Activated B cell treated with CpG ODN at 0.5 μM for 24 hours (primary cell): ENCODE measurements at regions not wholly inside any gene's neighbourhood (a gene's known extent, or its start where the extent isn't known, plus 50 kb on each side); places are given as distances from the start of the nearest gene placed in this dataset.

Experiments
- ATAC-seq: fragments of 200-7000 bp; cut with Tn5 transposase; one replicate; pipeline ENCODE4 v1.10.0; 2021; ENCODE audit warnings: low read depth, mild to moderate bottlenecking, moderate library complexity
- CTCF ChIA-PET: fragments of 350-600 bp; sonication (Branson Sonifier 250); formaldehyde crosslinking; loops from one replicate; lab custom pipeline; 2021; ENCODE audit warnings: antibody characterized with exemption; lab: Charles Lee
- POLR2A ChIA-PET: fragments of 350-600 bp; sonication (Branson Sonifier 250); formaldehyde crosslinking; loops from one replicate; lab custom pipeline; 2021; ENCODE audit warnings: antibody characterized with exemption; lab: Charles Lee
- DNase-seq: peaks from one replicate; pipeline ENCODE4 v3.0.0; 2022
- H3K27ac Mint-ChIP-seq: one replicate; pipeline ENCODE4 v1.8.0; 2020; ENCODE audit warnings: mixed read lengths
- H3K27me3 Mint-ChIP-seq: one replicate; pipeline ENCODE4 v1.8.0; 2021; ENCODE audit warnings: mixed read lengths
- H3K36me3 Mint-ChIP-seq: one replicate; pipeline ENCODE4 v1.8.0; 2021; ENCODE audit warnings: low read depth, mixed read lengths
- H3K4me1 Mint-ChIP-seq: one replicate; pipeline ENCODE4 v1.8.0; 2021; ENCODE audit warnings: mixed read lengths
- H3K4me3 Mint-ChIP-seq: one replicate; pipeline ENCODE4 v1.8.0; 2020; ENCODE audit warnings: mild to moderate bottlenecking, mixed read lengths
- H3K9me3 Mint-ChIP-seq: one replicate; pipeline ENCODE4 v1.8.0; 2020; ENCODE audit warnings: mixed read lengths
- CTCF ChIP-seq: fragments of 200-600 bp; IDR thresholded peaks from one replicate; pipeline ENCODE4 v1.8.0; 2022; ENCODE audit warnings: antibody characterized with exemption, mild to moderate bottlenecking
- intact Hi-C: fragments of 100-400 bp; cut with micrococcal nuclease; formaldehyde crosslinking; loops from one replicate; pipeline ENCODE4 v1.15.1; 2024

- CTCF ChIA-PET, result no interaction called here
- no peaks in the 10 kb centered on the region for H3K4me1 Mint-ChIP-seq
- no peak for DNase-seq
- H3K27ac Mint-ChIP-seq, result no peak overlapping the region
- POLR2A ChIA-PET, result no interaction called here
- no peak for TF ChIP-seq CTCF
- no peaks in the 10 kb centered on the region for H3K9me3 Mint-ChIP-seq
- no peak for ATAC-seq
- H3K4me3 Mint-ChIP-seq, result no peak overlapping the region
- H3K27me3 Mint-ChIP-seq, result peaks cover 14% of the 10 kb centered on the region
- H3K36me3 Mint-ChIP-seq, result no peaks in the 10 kb centered on the region
- intact Hi-C loops, result no loop called here
Observed at GRCh38 chr1:227470688-227471087, 92.7 kb upstream of the ZNF678 start.

GRCh38 chr1:227469708-227470107 is 93.6 kb upstream of the ZNF678 start:
- TF ChIP-seq CTCF, result no peak
- Mint-ChIP-seq H3K4me1 (no peaks in the 10 kb centered on the region), H3K4me3 (no peak overlapping the region), H3K9me3 (no peaks in the 10 kb centered on the region), H3K36me3 (no peaks in the 10 kb centered on the region), H3K27ac (no peak overlapping the region), H3K27me3 (peaks cover 6% of the 10 kb centered on the region)
- DNase-seq (no peak), ATAC-seq (no peak)
- ChIA-PET POLR2A (no interaction called here), CTCF (no interaction called here)
- intact Hi-C loops, result no loop called here

GRCh38 chr1:227466039-227466645 is 97.2 kb upstream of the ZNF678 start:
- CTCF ChIA-PET, result no interaction called here
- H3K4me3 Mint-ChIP-seq, result no peak overlapping the region
- ATAC-seq (no peak), DNase-seq (no peak)
- no peaks in the 10 kb centered on the region for H3K9me3 Mint-ChIP-seq
- peaks cover 4% of the 10 kb centered on the region for H3K27me3 Mint-ChIP-seq
- no peaks in the 10 kb centered on the region for H3K4me1 Mint-ChIP-seq
- POLR2A ChIA-PET, result interaction anchor here (0.6 kb wide), 1 partner anchor 699 kb away, joined by 3 read pairs; the partner anchor contains the start of gene IBA57
- TF ChIP-seq CTCF, result no peak
- H3K27ac Mint-ChIP-seq, result no peak overlapping the region
- no peaks in the 10 kb centered on the region for H3K36me3 Mint-ChIP-seq
- intact Hi-C loops, result no loop called here

- intact Hi-C loops, result no loop called here
- Mint-ChIP-seq H3K4me3 (no peak overlapping the region), H3K27me3 (peaks cover under 1% of the 10 kb centered on the region), H3K9me3 (no peaks in the 10 kb centered on the region), H3K36me3 (no peaks in the 10 kb centered on the region), H3K4me1 (no peaks in the 10 kb centered on the region), H3K27ac (no peak overlapping the region)
- no peak for TF ChIP-seq CTCF
- ChIA-PET POLR2A (no interaction called here), CTCF (no interaction called here)
- DNase-seq (no peak), ATAC-seq (no peak)
Observed at GRCh38 chr1:227465256-227465655, 98.1 kb upstream of the ZNF678 start.

- DNase-seq (no peak), ATAC-seq (no peak)
- H3K27ac Mint-ChIP-seq, result no peak overlapping the region
- H3K4me3 Mint-ChIP-seq, result no peak overlapping the region
- intact Hi-C loops, result no loop called here
- TF ChIP-seq CTCF, result no peak
- H3K9me3 Mint-ChIP-seq, result no peaks in the 10 kb centered on the region
- ChIA-PET CTCF (no interaction called here), POLR2A (no interaction called here)
- H3K4me1 Mint-ChIP-seq, result no peaks in the 10 kb centered on the region
- H3K36me3 Mint-ChIP-seq, result no peaks in the 10 kb centered on the region
- H3K27me3 Mint-ChIP-seq, result peaks cover 12% of the 10 kb centered on the region
Observed at GRCh38 chr1:227459977-227460376, 103.4 kb upstream of the ZNF678 start.
